ENCODE measurements at regions not wholly inside any gene's neighbourhood (a gene's known extent, or its start where the extent isn't known, plus 50 kb on each side); places are given as distances from the start of the nearest gene placed in this dataset.

DNA sequence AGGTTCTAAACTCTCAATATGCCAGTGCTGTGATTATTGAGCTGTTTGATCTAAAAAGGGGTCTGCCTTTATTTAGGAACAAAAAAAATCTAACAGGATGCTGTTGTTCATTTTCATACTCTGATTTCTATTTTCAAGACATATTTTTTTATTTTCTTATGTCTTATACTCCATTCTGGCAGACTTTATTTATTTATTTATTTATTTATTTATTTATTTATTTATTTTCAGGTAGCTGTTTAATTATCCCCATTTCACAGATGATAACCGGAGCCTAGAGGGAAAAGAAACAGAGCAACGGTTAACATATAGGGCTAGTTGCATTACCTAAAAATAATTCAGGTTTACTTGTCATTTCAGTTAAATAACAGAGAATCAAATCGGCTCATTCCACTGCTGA is 174.4 kb downstream of the CENPF start:
- H3K36me3 ChIP-seq (ENCODE audit: low read depth): no peaks in the 10 kb centered on the region
- H3K27me3 ChIP-seq (ENCODE audit: insufficient read depth, poor library complexity, severe bottlenecking): no peaks in the 10 kb centered on the region
- TF ChIP-seq, protein P1, sequence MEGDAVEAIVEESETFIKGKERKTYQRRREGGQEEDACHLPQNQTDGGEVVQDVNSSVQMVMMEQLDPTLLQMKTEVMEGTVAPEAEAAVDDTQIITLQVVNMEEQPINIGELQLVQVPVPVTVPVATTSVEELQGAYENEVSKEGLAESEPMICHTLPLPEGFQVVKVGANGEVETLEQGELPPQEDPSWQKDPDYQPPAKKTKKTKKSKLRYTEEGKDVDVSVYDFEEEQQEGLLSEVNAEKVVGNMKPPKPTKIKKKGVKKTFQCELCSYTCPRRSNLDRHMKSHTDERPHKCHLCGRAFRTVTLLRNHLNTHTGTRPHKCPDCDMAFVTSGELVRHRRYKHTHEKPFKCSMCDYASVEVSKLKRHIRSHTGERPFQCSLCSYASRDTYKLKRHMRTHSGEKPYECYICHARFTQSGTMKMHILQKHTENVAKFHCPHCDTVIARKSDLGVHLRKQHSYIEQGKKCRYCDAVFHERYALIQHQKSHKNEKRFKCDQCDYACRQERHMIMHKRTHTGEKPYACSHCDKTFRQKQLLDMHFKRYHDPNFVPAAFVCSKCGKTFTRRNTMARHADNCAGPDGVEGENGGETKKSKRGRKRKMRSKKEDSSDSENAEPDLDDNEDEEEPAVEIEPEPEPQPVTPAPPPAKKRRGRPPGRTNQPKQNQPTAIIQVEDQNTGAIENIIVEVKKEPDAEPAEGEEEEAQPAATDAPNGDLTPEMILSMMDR (IDR thresholded peaks at IDR 0.05; ENCODE audit: poor library complexity, severe bottlenecking): no peak
- no peaks in the 10 kb centered on the region for H3K9me3 ChIP-seq (ENCODE audit: severe bottlenecking)
- DNase-seq (ENCODE audit: low spot score): no peak
- H3K4me3 ChIP-seq (ENCODE audit: severe bottlenecking): no peak overlapping the region
- H3K4me1 ChIP-seq (ENCODE audit: insufficient read depth, poor library complexity, severe bottlenecking): no peaks in the 10 kb centered on the region
- H3K27ac ChIP-seq (ENCODE audit: poor library complexity, severe bottlenecking): no peak overlapping the region
- no peak for ATAC-seq (ENCODE audit: low read depth)

DNA sequence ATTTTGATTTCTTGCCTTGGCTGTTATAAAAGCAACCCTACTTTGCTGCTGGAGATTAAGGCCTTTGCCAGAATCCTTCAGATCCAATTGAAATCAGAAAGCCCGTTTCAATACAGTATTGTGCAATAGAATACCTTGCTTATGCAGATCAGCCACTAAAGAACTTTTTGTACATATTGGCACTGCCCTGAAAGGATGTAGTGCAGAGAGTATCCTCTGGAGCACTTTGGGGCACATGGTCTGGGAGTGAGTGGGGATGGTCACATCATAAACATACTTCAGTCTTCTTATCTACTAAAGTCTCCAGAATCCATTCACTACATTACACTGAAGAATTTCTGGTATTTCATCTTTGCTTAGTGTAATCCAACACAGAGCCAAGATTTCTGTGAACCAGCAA is 189.0 kb downstream of the CENPF start:
- H3K27me3 ChIP-seq (ENCODE audit: insufficient read depth, poor library complexity, severe bottlenecking): no peaks in the 10 kb centered on the region
- ATAC-seq (ENCODE audit: low read depth) (no peak), DNase-seq (ENCODE audit: low spot score) (no peak)
- no peak overlapping the region for H3K4me3 ChIP-seq (ENCODE audit: severe bottlenecking)
- TF ChIP-seq, protein P1 (IDR thresholded peaks at IDR 0.05; ENCODE audit: poor library complexity, severe bottlenecking): no peak
- H3K4me1 ChIP-seq (ENCODE audit: insufficient read depth, poor library complexity, severe bottlenecking): no peaks in the 10 kb centered on the region
- H3K27ac ChIP-seq (ENCODE audit: poor library complexity, severe bottlenecking): no peak overlapping the region
- no peaks in the 10 kb centered on the region for H3K9me3 ChIP-seq (ENCODE audit: severe bottlenecking)
- H3K36me3 ChIP-seq (ENCODE audit: low read depth): no peaks in the 10 kb centered on the region

DNA sequence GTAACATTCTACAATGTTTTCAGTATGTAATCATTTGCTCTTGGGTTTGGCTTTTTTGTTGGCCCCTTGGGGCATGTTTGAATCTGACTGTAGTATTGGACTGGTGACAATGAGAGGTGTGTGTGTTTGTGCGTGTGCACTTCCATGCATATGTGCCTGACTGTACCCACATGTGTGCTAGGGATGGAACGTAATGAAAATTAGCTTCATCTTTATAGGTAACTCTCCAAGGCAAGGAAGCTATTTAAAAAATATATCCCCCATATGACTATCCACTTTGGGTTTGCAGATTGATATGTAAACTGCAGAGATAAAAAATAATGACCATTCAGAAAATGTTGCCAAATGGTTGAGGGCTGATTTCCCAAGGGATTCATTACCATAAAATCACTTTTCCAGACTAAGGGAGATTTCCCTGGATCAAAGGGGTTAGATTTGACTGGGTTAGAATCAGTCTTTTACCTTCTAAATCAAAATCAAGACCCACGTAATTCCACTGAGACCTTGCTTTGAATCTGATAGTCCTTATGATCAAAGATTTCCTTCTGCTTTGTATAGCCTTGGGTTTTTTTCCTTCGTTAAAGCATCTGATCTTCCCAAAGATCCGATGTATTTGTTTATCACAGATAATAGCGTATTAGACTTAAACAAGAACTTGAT is 189.7 kb downstream of the CENPF start:
- Histone ChIP-seq H3K9me3 (ENCODE audit: severe bottlenecking) (no peaks in the 10 kb centered on the region), H3K27me3 (ENCODE audit: insufficient read depth, poor library complexity, severe bottlenecking) (no peaks in the 10 kb centered on the region), H3K36me3 (ENCODE audit: low read depth) (no peaks in the 10 kb centered on the region), H3K4me1 (ENCODE audit: insufficient read depth, poor library complexity, severe bottlenecking) (no peaks in the 10 kb centered on the region), H3K4me3 (ENCODE audit: severe bottlenecking) (no peak overlapping the region), H3K27ac (ENCODE audit: poor library complexity, severe bottlenecking) (no peak overlapping the region)
- ATAC-seq (ENCODE audit: low read depth) (no peak), DNase-seq (ENCODE audit: low spot score) (no peak)
- TF ChIP-seq, protein P1 (IDR thresholded peaks at IDR 0.05; ENCODE audit: poor library complexity, severe bottlenecking): no peak

DNA sequence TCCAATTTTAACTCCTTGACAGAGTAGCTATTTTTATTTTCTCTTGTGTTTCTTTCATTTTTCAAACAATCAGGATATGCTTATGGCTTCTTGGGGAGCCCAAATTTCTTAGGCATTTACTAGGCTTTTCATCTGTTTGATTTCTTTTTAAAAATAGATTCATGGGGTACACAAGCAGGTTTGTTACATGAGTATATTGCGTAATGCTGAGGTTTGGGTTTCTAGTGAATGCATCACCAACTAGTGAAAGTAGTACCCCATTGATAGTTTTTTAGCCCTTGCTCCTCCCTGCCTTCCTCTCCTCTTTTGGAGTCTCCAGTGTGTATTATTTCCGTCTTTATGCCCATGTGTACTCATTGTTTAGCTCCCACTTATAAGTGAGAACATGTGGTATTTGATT is 190.7 kb downstream of the CENPF start:
- TF ChIP-seq, protein P1 (IDR thresholded peaks at IDR 0.05; ENCODE audit: poor library complexity, severe bottlenecking): no peak
- no peaks in the 10 kb centered on the region for H3K36me3 ChIP-seq (ENCODE audit: low read depth)
- no peak overlapping the region for H3K4me3 ChIP-seq (ENCODE audit: severe bottlenecking)
- H3K27ac ChIP-seq (ENCODE audit: poor library complexity, severe bottlenecking): no peak overlapping the region
- no peak for DNase-seq (ENCODE audit: low spot score)
- H3K4me1 ChIP-seq (ENCODE audit: insufficient read depth, poor library complexity, severe bottlenecking): no peaks in the 10 kb centered on the region
- no peak for ATAC-seq (ENCODE audit: low read depth)
- no peaks in the 10 kb centered on the region for H3K9me3 ChIP-seq (ENCODE audit: severe bottlenecking)
- no peaks in the 10 kb centered on the region for H3K27me3 ChIP-seq (ENCODE audit: insufficient read depth, poor library complexity, severe bottlenecking)

DNA sequence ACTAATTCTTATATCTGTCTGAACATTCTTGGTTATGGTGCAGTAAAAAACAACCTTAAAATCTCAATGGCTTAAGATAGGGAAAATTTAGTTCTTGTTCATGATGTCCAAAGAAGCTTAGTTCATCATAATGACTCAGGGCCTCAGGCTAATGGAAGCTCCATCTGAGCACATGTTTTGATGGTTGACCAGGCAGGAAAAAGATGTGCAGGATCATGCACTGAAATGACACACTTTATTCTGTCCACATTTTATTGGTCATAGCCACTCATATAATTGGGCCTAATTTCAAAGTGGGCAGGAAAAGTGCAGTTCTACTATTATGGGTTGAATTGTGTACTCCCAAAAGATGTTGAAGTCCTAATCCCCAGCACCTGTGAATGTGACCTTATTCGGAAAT is 198.2 kb downstream of the CENPF start:
- H3K9me3 ChIP-seq (ENCODE audit: severe bottlenecking): no peaks in the 10 kb centered on the region

More for the DNA sequence above, 198.2 kb downstream of the CENPF start:
- Histone ChIP-seq H3K36me3 (ENCODE audit: low read depth) (no peaks in the 10 kb centered on the region), H3K27me3 (ENCODE audit: insufficient read depth, poor library complexity, severe bottlenecking) (no peaks in the 10 kb centered on the region), H3K4me3 (ENCODE audit: severe bottlenecking) (no peak overlapping the region), H3K27ac (ENCODE audit: poor library complexity, severe bottlenecking) (no peak overlapping the region), H3K4me1 (ENCODE audit: insufficient read depth, poor library complexity, severe bottlenecking) (no peaks in the 10 kb centered on the region)
- ATAC-seq (ENCODE audit: low read depth): no peak
- DNase-seq (ENCODE audit: low spot score): no peak
- TF ChIP-seq, protein P1 (IDR thresholded peaks at IDR 0.05; ENCODE audit: poor library complexity, severe bottlenecking): no peak

All from RWPE2 (cell line).